ENCODE measurements at regions not wholly inside any gene's neighbourhood (a gene's known extent, or its start where the extent isn't known, plus 50 kb on each side); places are given as distances from the start of the nearest gene placed in this dataset.

GRCh38 chr7:94738071-94738470 lies 82.1 kb upstream of the SGCE start:
- ChIA-PET CTCF (no interaction called here), POLR2A (no interaction called here)
- no peak overlapping the region for H3K4me3 ChIP-seq (ENCODE audit: low read length)
- Mint-ChIP-seq H3K36me3 (ENCODE audit: low read depth) (no peaks in the 10 kb centered on the region), H3K4me3 (no peak overlapping the region), H3K27ac (no peak overlapping the region), H3K4me1 (ENCODE audit: low read depth) (no peaks in the 10 kb centered on the region), H3K9me3 (no peaks in the 10 kb centered on the region), H3K27me3 (no peaks in the 10 kb centered on the region)
- H3K27me3 ChIP-seq (ENCODE audit: control insufficient read depth in 1 of 2, insufficient read depth in 2 of 2, low read length in 2 of 2) = no peaks in the 10 kb centered on the region
- H3K36me3 ChIP-seq (ENCODE audit: insufficient read depth, low read length) = no peaks in the 10 kb centered on the region
- TF ChIP-seq CTCF (IDR thresholded peaks at IDR 0.05) = no peak
- H3K9me3 ChIP-seq (ENCODE audit: control insufficient read depth in 1 of 2, insufficient read depth in 1 of 2, low read length in 2 of 2) = no peaks in the 10 kb centered on the region
- ATAC-seq (ENCODE audit: poor library complexity) = no peak
- no peak overlapping the region for H3K27ac ChIP-seq (ENCODE audit: low read depth in 1 of 2, low read length in 2 of 2)
- no peak for DNase-seq
- intact Hi-C loops (cut with DNase I, micrococcal nuclease) = loop anchor here in 1 of 2 experiments (10.0 kb wide), 1 partner anchor 57 kb away; no protein-coding TSS in a partner anchor
- no peaks in the 10 kb centered on the region for H3K4me1 ChIP-seq (ENCODE audit: insufficient read depth, low read length)

- ChIA-PET POLR2A (no interaction called here), CTCF (no interaction called here)
- ATAC-seq (ENCODE audit: poor library complexity) (no peak), DNase-seq (no peak)
- Mint-ChIP-seq H3K4me3 (no peak overlapping the region), H3K4me1 (ENCODE audit: low read depth) (no peaks in the 10 kb centered on the region), H3K27me3 (no peaks in the 10 kb centered on the region), H3K27ac (no peak overlapping the region), H3K9me3 (no peaks in the 10 kb centered on the region), H3K36me3 (ENCODE audit: low read depth) (no peaks in the 10 kb centered on the region)
- no peak for TF ChIP-seq CTCF (IDR thresholded peaks at IDR 0.05)
- Histone ChIP-seq H3K4me3 (ENCODE audit: low read length) (no peak overlapping the region), H3K27ac (ENCODE audit: low read depth in 1 of 2, low read length in 2 of 2) (no peak overlapping the region), H3K9me3 (ENCODE audit: control insufficient read depth in 1 of 2, insufficient read depth in 1 of 2, low read length in 2 of 2) (no peaks in the 10 kb centered on the region), H3K27me3 (ENCODE audit: control insufficient read depth in 1 of 2, insufficient read depth in 2 of 2, low read length in 2 of 2) (no peaks in the 10 kb centered on the region), H3K4me1 (ENCODE audit: insufficient read depth, low read length) (no peaks in the 10 kb centered on the region), H3K36me3 (ENCODE audit: insufficient read depth, low read length) (no peaks in the 10 kb centered on the region)
- intact Hi-C loops (cut with DNase I, micrococcal nuclease) = loop anchor here in 1 of 2 experiments (10.0 kb wide), 1 partner anchor 56 kb away; no protein-coding TSS in a partner anchor
These were observed 83.2 kb upstream of the SGCE start for GRCh38 chr7:94739180-94739579.

GRCh38 chr7:94740509-94740908 lies 84.6 kb upstream of the SGCE start:
- POLR2A ChIA-PET = no interaction called here
- intact Hi-C loops (cut with DNase I, micrococcal nuclease) = no loop called here

More at GRCh38 chr7:94740509-94740908, 84.6 kb upstream of the SGCE start:
- no peaks in the 10 kb centered on the region for H3K9me3 ChIP-seq (ENCODE audit: control insufficient read depth in 1 of 2, insufficient read depth in 1 of 2, low read length in 2 of 2)
- DNase-seq = no peak
- no peak overlapping the region for H3K4me3 ChIP-seq (ENCODE audit: low read length)
- H3K4me1 ChIP-seq (ENCODE audit: insufficient read depth, low read length) = no peaks in the 10 kb centered on the region
- H3K9me3 Mint-ChIP-seq = no peaks in the 10 kb centered on the region
- TF ChIP-seq CTCF (IDR thresholded peaks at IDR 0.05) = no peak
- no peaks in the 10 kb centered on the region for H3K36me3 ChIP-seq (ENCODE audit: insufficient read depth, low read length)
- CTCF ChIA-PET = no interaction called here
- no peak overlapping the region for H3K27ac Mint-ChIP-seq
- H3K36me3 Mint-ChIP-seq (ENCODE audit: low read depth) = no peaks in the 10 kb centered on the region
- no peak for ATAC-seq (ENCODE audit: poor library complexity)
- H3K27ac ChIP-seq (ENCODE audit: low read depth in 1 of 2, low read length in 2 of 2) = no peak overlapping the region
- H3K4me1 Mint-ChIP-seq (ENCODE audit: low read depth) = no peaks in the 10 kb centered on the region
- no peaks in the 10 kb centered on the region for H3K27me3 ChIP-seq (ENCODE audit: control insufficient read depth in 1 of 2, insufficient read depth in 2 of 2, low read length in 2 of 2)
- H3K4me3 Mint-ChIP-seq = no peak overlapping the region
- H3K27me3 Mint-ChIP-seq = no peaks in the 10 kb centered on the region

All from CD4-positive, alpha-beta T cell (primary cell).